Fibroblast of skin of left biceps (primary cell): ENCODE measurements at regions not wholly inside any gene's neighbourhood (a gene's known extent, or its start where the extent isn't known, plus 50 kb on each side); places are given as distances from the start of the nearest gene placed in this dataset.
"Not testable (repeated sequence)": the region's sequence is repeated elsewhere in the genome, so short reads cannot be mapped to it uniquely, and the experiment has no call there.

ENCODE experiments used
- DNase-seq, 2 experiments: peaks; one replicate each; pipeline ENCODE4 v3.0.0-alpha.2; 2013; ENCODE audit warnings: low read depth in 2 of 2

- no peak for DNase-seq
Observed at GRCh38 chr4:187665086-187665485, 330.5 kb upstream of the ZFP42 start.

- no peak for DNase-seq
Observed at GRCh38 chr4:187666034-187666433, 329.5 kb upstream of the ZFP42 start.

GRCh38 chr4:187666697-187667494, 328.7 kb upstream of the ZFP42 start:
- DNase-seq, result no peak

GRCh38 chr4:187668526-187669082, 327.0 kb upstream of the ZFP42 start:
- DNase-seq, result no peak

GRCh38 chr4:187671521-187671920, 324.1 kb upstream of the ZFP42 start:
- not testable (repeated sequence) for DNase-seq

GRCh38 chr4:187671958-187672357, 323.6 kb upstream of the ZFP42 start:
- not testable (repeated sequence) for DNase-seq

GRCh38 chr4:187672526-187672925, 323.0 kb upstream of the ZFP42 start:
- DNase-seq, result not testable (repeated sequence)

- no peak for DNase-seq
Observed at GRCh38 chr4:187679450-187679849, 316.1 kb upstream of the ZFP42 start.

- DNase-seq, result no peak
Observed at GRCh38 chr4:187685247-187685646, 310.3 kb upstream of the ZFP42 start.

- no peak for DNase-seq
Observed at GRCh38 chr4:187687697-187688096, 307.9 kb upstream of the ZFP42 start.

GRCh38 chr4:187692626-187693025, 302.9 kb upstream of the ZFP42 start:
- no peak for DNase-seq

GRCh38 chr4:187695531-187695930, 300.0 kb upstream of the ZFP42 start:
- not testable (repeated sequence) for DNase-seq

GRCh38 chr4:187711586-187711985, 284.0 kb upstream of the ZFP42 start:
- DNase-seq, result no peak

- DNase-seq, result no peak
Observed at GRCh38 chr4:187714957-187715356, 280.6 kb upstream of the ZFP42 start.

- no peak for DNase-seq
Observed at GRCh38 chr4:187715466-187715865, 280.1 kb upstream of the ZFP42 start.

- no peak for DNase-seq
Observed at GRCh38 chr4:187724456-187724855, 271.1 kb upstream of the ZFP42 start.

GRCh38 chr4:187726485-187726884, 269.1 kb upstream of the ZFP42 start:
- DNase-seq, result no peak

GRCh38 chr4:187732524-187732923, 263.0 kb upstream of the ZFP42 start:
- no peak for DNase-seq

- no peak for DNase-seq
Observed at GRCh38 chr4:187739771-187740170, 255.8 kb upstream of the ZFP42 start.

- no peak for DNase-seq
Observed at GRCh38 chr4:187744911-187745310, 250.7 kb upstream of the ZFP42 start.

GRCh38 chr4:187750652-187751051, 244.9 kb upstream of the ZFP42 start:
- not testable (repeated sequence) for DNase-seq

GRCh38 chr4:187767158-187767557, 228.4 kb upstream of the ZFP42 start:
- DNase-seq, result no peak

GRCh38 chr4:187767687-187768086, 227.9 kb upstream of the ZFP42 start:
- DNase-seq, result no peak

GRCh38 chr4:187770345-187770744, 225.2 kb upstream of the ZFP42 start:
- DNase-seq, result no peak
